Astrocyte of the cerebellum (primary cell): ENCODE measurements at regions not wholly inside any gene's neighbourhood (a gene's known extent, or its start where the extent isn't known, plus 50 kb on each side); places are given as distances from the start of the nearest gene placed in this dataset.

Experiments
- DNase-seq: peaks from one replicate; pipeline ENCODE4 v3.0.0-alpha.2; 2011; ENCODE audit warnings: low read depth
- H3K4me3 ChIP-seq: 2 replicates; pipeline ENCODE4 v1.5.1; 2011; ENCODE audit warnings: mild to moderate bottlenecking, low read depth, low read length, moderate library complexity
- in situ Hi-C: cut with HindIII; loops from 2 replicates; pipeline ENCODE4 v1.10.0; 2017; ENCODE audit warnings: low sequenced_read_pairs
- TF ChIP-seq, protein P1 (sequence below): IDR thresholded peaks from 2 replicates; pipeline ENCODE4 v1.5.1; 2012; ENCODE audit warnings: low read length, low read depth, moderate library complexity, mild to moderate bottlenecking; ENCODE audit errors: missing control alignments

DNA sequence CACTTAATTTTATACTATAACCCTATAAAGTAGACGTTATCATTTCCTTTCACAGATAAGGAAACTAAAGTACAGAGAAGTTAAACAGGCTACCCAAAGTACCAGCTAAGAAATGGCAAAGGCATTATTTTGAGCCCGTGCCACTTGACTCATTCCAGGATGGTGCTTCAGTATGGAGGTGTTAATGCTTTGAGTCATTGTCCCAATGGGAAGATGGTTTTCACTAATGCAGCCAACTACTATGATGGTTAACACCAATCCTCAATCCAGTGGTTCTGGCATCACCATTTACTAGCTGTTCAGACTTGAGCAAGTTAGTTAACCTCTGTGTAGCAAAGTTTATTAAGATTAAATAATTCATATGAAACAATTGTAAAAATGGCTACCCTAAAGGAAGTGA is 123.1 kb upstream of the SLC5A12 start:
- in situ Hi-C loops, result no loop called here
- no peak overlapping the region for H3K4me3 ChIP-seq
- DNase-seq, result no peak
- TF ChIP-seq, protein P1, sequence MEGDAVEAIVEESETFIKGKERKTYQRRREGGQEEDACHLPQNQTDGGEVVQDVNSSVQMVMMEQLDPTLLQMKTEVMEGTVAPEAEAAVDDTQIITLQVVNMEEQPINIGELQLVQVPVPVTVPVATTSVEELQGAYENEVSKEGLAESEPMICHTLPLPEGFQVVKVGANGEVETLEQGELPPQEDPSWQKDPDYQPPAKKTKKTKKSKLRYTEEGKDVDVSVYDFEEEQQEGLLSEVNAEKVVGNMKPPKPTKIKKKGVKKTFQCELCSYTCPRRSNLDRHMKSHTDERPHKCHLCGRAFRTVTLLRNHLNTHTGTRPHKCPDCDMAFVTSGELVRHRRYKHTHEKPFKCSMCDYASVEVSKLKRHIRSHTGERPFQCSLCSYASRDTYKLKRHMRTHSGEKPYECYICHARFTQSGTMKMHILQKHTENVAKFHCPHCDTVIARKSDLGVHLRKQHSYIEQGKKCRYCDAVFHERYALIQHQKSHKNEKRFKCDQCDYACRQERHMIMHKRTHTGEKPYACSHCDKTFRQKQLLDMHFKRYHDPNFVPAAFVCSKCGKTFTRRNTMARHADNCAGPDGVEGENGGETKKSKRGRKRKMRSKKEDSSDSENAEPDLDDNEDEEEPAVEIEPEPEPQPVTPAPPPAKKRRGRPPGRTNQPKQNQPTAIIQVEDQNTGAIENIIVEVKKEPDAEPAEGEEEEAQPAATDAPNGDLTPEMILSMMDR, result no peak

DNA sequence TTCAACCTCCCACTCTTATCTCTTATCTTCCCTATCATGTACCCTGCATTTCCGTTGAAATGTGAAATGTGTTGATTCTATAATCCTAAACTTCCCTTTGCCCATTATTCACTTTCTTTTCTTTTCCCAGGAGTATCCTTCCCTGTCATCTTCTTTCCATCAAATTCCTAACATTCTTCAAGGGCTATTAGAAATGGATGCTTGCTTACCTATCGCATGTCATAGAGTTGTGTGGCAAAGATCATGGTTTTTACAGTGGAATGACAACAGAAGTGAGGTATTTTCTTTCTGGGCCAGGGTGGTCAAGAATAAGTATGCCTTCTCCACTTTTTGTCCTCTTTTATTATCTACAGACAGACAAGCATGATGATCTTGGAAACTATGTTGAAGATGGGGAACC is 124.4 kb upstream of the SLC5A12 start:
- DNase-seq, result no peak
- H3K4me3 ChIP-seq, result no peak overlapping the region
- TF ChIP-seq, protein P1, result no peak
- in situ Hi-C loops, result no loop called here

DNA sequence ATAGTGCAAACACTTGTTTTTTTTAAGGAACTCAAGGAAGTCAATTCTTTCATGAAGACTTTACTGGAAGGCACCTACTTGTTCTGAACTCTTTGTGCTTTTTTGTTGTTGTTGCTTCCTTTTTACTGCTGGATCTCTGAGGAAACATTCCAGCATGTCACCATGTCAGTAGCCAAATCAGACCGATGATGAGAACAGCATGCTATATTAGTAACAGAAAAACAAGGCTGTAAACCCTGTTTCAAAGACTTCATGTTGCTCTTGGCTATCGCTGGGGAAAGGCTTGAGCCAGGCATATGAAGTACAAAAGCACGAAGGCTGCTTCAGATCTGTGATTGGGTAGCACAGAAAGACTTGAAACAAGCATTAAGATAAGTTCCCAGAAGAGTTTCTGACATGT is 125.6 kb upstream of the SLC5A12 start:
- TF ChIP-seq, protein P1, result no peak
- DNase-seq, result no peak
- in situ Hi-C loops, result no loop called here
- no peak overlapping the region for H3K4me3 ChIP-seq

DNA sequence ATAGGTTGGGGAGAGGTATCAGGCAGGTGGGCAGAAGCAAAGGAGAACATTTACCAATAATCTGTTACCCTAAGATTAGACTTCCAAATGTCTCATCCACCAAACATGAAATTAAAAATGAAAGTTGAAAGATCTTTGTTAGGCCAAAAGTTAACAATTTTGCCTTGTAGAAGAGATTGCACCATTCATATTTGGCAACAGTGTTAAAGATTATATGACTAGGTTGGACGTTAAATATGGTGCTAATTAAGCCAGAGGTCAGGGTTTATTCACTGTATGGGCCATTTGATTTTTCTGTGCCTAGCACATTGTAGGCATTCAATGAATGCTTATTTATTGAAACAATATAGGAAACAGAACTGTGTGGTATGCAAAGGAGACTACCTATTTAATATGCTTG is 126.1 kb upstream of the SLC5A12 start:
- in situ Hi-C loops, result no loop called here
- TF ChIP-seq, protein P1, result no peak
- DNase-seq, result no peak
- no peak overlapping the region for H3K4me3 ChIP-seq

DNA sequence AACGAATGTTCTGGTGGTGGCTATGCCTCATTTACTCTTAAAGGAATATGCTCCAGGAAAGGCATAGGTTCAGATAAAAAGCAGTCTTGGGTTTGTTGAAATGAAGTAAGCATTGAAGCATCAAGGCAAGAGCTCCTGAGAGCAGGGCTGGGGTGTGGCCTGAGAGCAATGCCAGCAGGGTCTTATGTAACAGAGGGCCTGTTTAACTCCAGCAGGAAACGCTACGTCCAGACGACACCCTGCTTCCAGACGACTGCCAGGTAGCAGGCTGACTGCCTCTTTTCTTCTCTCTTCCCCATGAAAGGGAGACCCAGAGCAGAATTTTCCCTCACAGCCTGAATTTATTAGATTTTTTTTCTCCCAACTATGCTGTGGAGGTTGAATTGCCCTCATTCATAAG is 127.2 kb upstream of the SLC5A12 start:
- TF ChIP-seq, protein P1, result no peak
- no peak for DNase-seq
- no peak overlapping the region for H3K4me3 ChIP-seq
- in situ Hi-C loops, result no loop called here

DNA sequence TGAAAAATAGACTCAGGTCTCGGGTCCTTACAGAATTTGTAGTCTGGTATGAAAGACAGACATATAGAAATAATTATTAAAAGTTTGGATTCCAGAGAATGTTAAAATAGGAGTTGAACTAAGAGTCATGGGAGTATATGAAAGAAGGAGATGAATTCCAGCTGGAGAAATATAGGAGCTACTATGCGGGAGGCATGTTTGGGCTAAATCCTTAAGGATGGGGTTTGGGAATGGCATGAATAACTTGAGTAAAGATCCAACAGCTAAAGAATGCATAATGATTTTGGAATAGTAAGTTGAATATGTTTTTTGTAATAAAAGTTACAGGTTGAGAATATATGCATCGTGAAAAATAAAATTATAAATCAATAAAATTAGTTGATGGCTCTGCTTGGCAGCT is 129.4 kb upstream of the SLC5A12 start:
- TF ChIP-seq, protein P1, result no peak
- in situ Hi-C loops, result no loop called here
- H3K4me3 ChIP-seq, result no peak overlapping the region
- DNase-seq, result no peak

DNA sequence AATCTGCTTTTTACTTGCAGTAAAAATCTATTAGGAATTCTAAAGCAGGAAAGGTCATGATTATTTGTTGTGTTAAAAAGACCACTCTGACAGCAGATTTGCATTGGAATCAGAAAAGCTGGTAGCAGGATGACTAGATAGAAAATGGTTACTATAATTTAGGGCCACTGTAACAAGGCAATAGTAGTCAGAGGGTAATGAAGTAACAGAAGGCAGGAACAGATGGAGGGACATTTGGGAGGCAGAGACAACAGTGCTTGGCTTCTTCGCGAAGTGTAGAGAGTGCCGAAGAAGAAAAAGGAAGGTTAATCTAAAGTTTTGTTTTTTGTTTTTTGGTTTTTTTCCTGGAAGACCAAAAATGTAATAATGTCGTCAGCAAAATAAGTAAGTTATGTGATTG is 129.8 kb upstream of the SLC5A12 start:
- in situ Hi-C loops, result no loop called here
- TF ChIP-seq, protein P1, result no peak
- no peak overlapping the region for H3K4me3 ChIP-seq
- no peak for DNase-seq
